Inflammatory macrophage (primary cell): ENCODE measurements at regions not wholly inside any gene's neighbourhood (a gene's known extent, or its start where the extent isn't known, plus 50 kb on each side); places are given as distances from the start of the nearest gene placed in this dataset.

Experiments used
- DNase-seq, 2 donors: peaks; one replicate each; pipeline ENCODE4 v3.0.0-alpha.2; 2020 to 2022

DNA sequence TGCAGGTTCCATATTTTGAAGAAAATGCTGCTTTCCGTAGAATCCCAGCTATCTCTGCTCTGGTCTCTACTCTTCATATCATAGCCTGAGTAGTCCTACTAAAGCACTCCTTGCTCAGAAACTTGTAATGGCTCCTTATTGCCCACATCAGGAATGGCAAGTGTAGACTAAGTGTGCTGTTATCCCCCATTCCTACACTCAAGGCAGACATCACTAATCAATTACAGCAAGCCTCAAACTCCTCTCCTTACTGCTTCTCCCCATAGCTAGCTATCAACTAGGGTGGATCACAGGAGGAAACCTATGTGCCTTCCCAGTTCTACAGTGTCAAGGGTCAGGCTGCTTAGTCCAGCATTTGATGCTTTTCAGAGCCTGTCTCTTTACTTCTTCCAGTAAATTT, 163.4 kb downstream of the HAPSTR1 start:
- DNase-seq = no peak

- DNase-seq = peak; percentile 9 to 15
Measured at GRCh38 chr16:9256196-9256595, 164.8 kb downstream of the HAPSTR1 start.

DNA sequence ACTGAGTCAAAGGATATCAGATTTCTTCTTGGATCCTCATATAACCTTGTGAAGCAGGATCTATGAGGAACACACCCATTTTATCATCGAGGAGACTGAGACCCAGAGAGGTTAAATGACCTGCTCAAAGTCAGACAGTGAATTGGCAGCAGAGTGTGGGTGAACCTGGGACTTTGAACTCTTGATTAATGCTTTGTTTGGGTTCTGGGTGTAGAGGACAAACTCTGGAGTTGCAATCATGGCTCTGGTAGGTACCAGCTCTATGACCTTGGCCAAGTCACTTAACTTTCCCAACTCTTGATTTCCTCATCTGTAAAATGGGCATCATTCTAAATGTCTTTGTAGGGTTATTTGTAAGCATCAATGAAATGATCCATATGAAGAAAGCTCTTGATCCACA, 166.4 kb downstream of the HAPSTR1 start:
- no peak for DNase-seq

DNA sequence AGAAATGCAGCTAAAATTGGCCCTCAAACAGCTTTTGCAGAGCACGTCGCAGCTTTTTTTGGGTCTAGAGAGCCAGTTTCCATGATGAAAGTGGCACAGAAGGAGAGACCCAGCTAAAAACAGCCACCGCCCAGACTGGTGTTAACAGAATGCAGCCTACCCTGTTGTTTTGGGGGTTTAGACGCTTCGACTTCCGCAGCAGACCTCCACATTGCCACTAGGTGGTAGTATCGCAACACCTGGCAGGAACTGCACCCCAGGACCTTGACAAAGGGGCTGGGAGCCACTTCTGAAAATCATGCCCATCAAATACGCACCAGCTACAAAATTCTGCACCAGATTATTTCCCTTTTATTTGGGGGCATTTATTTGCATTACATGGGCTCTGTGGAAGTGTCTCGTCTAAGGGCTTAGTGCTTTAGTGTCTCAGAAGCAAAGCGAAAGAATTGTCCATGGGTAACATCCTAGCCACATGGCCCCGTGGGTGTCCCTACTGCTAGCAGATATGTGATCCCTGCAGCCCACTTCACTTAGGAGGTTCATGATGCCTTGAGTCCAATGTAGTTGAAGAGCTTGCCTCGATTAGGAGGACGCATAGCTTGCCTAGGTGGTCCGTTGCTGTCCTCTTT, 167.1 kb downstream of the HAPSTR1 start:
- DNase-seq = peak; percentile 6 to 7

GRCh38 chr16:9259914-9260608, 168.6 kb downstream of the HAPSTR1 start:
- DNase-seq = no peak

DNA sequence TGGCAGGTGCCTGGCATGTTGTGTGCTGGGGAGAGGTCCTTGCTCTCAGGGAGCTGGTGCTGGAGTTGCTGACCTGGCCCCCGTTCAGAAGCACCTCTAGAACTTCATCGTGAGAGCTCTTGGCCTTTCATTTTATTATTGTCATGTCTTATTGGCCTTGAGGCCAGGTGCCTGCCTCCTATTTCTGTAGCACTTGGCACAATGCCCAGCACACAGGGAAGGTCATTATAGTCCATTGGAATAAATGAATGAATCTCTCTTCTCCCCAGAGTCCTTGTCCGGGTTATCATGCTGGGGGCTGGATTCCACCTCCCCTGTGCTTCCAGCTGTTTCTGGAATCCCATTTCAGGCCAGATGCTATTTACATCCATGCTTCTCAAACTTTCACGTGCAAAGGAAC, 169.2 kb downstream of the HAPSTR1 start:
- DNase-seq = no peak

DNA sequence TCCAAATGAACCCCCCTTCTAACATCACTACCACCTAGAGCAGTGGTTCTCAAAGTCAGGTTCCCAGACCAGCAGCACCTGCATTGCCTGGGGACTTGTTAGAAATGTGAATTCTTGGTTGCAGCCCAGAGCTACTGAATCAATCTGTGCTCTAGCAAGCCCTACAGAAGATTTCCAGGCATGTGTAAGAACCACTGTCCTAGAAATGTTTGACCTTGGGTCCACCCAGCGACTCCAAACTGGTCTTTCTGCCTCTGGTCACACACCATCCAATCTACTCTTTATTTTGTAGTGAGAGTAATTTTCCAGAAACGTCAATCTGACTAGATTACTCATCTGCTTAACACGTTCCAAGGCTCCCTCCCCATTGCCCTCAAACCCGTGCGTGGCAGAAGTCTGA, 169.9 kb downstream of the HAPSTR1 start:
- no peak for DNase-seq

GRCh38 chr16:9262941-9263715, 171.7 kb downstream of the HAPSTR1 start:
- DNase-seq = no peak

GRCh38 chr16:9264067-9264466, 172.6 kb downstream of the HAPSTR1 start:
- DNase-seq = no peak

GRCh38 chr16:9268446-9268845, 177.0 kb downstream of the HAPSTR1 start:
- DNase-seq = no peak

GRCh38 chr16:9270424-9270823, 179.0 kb downstream of the HAPSTR1 start:
- DNase-seq = no peak

GRCh38 chr16:9270941-9271340, 179.5 kb downstream of the HAPSTR1 start:
- no peak for DNase-seq

GRCh38 chr16:9271841-9272240, 180.4 kb downstream of the HAPSTR1 start:
- DNase-seq = no peak

DNA sequence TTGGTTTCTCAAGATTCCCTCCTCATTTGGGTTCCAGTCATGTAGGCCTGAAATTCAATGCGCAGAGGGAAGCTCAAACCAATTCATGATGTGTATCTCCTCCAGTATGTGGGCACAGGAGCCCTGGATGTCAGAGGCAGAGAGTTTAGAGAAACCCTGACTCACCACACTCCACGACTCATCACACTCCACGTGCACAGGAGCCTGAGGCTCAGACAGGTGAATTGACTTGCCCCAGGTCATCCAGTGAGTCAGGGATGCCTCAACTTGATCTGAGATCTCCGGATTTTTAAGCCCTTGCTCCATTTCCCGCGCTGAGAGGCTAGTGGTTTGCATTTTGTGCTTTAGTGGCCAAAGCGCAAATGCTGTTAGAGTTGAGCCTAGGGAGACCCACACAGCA, 183.9 kb downstream of the HAPSTR1 start:
- DNase-seq = no peak

DNA sequence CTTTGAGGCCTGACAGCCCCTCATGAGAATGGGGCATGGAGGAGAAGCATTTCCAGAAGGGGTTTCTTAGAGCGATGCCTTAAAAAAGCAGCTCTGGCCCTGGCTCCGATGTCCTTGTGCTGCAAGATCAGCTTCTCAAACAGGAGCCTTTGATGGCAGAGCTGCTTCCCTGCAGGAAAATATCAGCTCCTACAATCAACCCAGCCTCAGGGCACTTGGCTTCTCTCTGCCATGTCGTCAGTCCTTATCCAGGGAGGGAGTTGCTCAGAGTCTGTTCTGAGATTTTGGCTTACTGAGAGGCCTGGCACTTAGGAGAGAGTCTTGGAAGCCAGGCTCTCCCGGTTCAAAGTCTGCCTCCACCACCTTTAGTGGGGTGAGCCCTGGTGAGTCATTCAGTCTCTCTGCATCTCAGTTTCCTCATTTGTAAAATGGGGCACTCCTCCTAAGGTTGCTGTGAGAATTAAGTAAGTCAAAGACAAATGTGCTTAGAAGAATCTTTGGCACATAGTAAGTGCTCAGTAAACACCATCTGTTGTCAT, 184.4 kb downstream of the HAPSTR1 start:
- DNase-seq = no peak

- peak in 1 of 2 donors; percentile 75 for DNase-seq
Measured at GRCh38 chr16:9279291-9280068, 188.0 kb downstream of the HAPSTR1 start.

GRCh38 chr16:9280069-9280466, 188.6 kb downstream of the HAPSTR1 start:
- DNase-seq = no peak

GRCh38 chr16:9286930-9287329, 195.5 kb downstream of the HAPSTR1 start:
- no peak for DNase-seq

- no peak for DNase-seq
Measured at GRCh38 chr16:9296271-9296590, 204.8 kb downstream of the HAPSTR1 start.

DNA sequence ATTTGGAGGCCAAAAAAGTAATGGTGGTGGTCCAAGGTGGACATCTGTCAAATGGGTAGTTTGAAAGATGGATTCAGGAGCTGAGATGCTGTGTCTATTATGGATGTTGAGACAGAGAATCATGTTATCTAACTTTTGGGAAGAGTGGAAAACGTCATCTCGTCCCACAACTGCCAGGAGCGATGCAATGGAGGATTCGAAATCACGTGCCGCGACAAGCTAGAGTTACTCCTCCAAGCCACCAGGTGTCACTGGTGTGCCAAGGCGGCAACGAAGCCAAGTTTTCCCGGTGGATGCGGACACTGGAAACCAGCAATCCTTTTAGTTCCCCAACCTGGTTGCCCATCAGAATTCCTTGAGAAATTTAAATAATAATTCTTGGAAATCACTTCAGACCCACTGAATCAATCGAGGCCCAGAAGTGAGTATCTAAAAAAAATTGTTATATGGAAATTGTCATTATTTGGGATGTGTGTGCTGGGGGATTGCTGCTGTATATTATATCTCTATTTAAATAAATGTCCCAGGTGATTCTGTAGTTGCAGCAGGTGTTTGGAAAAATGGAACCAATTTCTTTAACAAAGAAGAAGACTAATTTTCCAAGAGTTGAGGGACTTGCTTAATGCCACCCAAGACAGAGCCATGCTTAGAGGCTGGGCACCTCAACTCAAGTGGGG, 206.1 kb downstream of the HAPSTR1 start:
- DNase-seq = no peak

DNA sequence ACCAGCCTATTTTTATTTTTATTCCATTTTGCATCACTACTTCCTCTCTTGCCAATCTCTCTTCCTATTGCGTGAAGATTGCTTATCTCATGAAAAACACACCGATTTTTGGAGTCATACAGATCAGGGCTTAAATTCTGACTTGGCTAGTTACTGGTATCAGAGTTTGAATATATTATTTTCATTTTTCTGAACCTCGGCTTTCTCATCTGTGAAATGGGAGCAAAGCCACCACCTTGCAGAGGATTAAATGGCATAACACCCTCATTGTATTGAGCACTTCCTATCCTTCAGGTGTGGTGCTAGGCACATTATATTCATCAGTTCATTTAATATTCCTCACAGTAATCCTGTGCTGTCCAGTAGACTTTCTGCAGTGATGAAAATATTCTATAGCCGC, 208.8 kb downstream of the HAPSTR1 start:
- DNase-seq = peak in 1 of 2 donors; percentile 51

DNA sequence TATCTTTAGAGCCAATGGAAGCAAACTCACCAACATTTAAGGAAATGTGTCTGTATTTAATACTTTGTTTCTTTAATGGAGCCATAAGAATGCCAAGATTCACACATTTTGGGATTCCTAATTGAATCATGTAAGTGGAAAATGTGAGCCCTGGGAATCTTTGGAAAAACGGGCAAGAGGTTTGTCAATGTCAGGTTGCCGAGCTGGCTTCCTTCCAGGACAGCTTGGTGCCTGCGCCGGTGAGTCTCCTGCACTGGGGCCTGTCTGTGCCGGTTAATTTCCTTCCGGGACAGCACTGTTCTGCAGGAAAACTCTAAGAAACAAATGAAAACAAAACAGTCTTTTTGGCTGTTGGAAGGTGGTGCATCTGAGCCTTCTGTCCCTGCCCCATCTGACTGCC, 210.6 kb downstream of the HAPSTR1 start:
- DNase-seq = no peak
